BJ (cell line): ENCODE measurements at regions not wholly inside any gene's neighbourhood (a gene's known extent, or its start where the extent isn't known, plus 50 kb on each side); places are given as distances from the start of the nearest gene placed in this dataset.

Experiments
- CTCF ChIA-PET: fragments of 350-600 bp; formaldehyde crosslinking; extraction: SDS; loops from one replicate; lab custom pipeline; 2021; ENCODE audit warnings: antibody characterized with exemption, inconsistent platforms; lab: Yijun Ruan, JAX
- POLR2A ChIA-PET: fragments of 300-600 bp; sonication (Branson Sonifier 250); formaldehyde crosslinking; extraction: SDS; loops from one replicate; lab custom pipeline; 2021; ENCODE audit warnings: antibody characterized with exemption; lab: Charles Lee
- DNase-seq: peaks from one replicate; pipeline ENCODE4 v3.0.0-alpha.2; 2011; ENCODE audit warnings: low read depth
- H3K27me3 ChIP-seq: 2 replicates; pipeline ENCODE4 v1.6.0; 2011; ENCODE audit warnings: low read length; ENCODE audit not compliant: control insufficient read depth, insufficient read depth
- H3K36me3 ChIP-seq: 2 replicates; pipeline ENCODE4 v1.5.1; 2011; ENCODE audit warnings: low read length; ENCODE audit not compliant: control insufficient read depth, insufficient read depth
- H3K4me3 ChIP-seq: 2 replicates; pipeline ENCODE4 v1.5.1; 2011; ENCODE audit warnings: low read depth, mild to moderate bottlenecking, control low read depth, low read length
- TF ChIP-seq, protein P1 (sequence below): IDR thresholded peaks from 2 replicates; pipeline ENCODE4 v1.5.1; 2011; ENCODE audit warnings: low read depth, mild to moderate bottlenecking, control low read depth, inconsistent platforms, low read length, moderate library complexity; ENCODE audit not compliant: insufficient read depth

DNA sequence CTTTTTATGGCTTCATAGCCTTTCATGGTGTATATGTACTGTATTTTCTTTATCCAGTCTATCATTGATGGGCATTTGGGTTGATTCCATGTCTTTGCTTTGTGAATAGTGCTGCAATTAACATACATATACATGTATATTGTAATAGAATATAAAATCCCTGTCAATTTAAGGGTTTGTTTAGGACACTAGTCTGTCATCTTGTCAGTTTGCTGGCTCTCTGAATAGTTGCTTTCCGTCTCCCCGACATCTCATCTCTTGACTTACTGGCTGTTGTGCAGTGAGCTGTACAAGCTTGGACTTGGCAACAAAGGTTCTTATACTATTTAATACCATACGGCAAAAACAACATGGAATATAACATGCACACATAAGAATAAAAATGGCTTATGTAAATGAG is 1487.5 kb downstream of the LRRC4C start:
- Histone ChIP-seq H3K4me3 (no peak overlapping the region), H3K36me3 (no peaks in the 10 kb centered on the region), H3K27me3 (no peaks in the 10 kb centered on the region)
- no peak for DNase-seq
- TF ChIP-seq, protein P1, sequence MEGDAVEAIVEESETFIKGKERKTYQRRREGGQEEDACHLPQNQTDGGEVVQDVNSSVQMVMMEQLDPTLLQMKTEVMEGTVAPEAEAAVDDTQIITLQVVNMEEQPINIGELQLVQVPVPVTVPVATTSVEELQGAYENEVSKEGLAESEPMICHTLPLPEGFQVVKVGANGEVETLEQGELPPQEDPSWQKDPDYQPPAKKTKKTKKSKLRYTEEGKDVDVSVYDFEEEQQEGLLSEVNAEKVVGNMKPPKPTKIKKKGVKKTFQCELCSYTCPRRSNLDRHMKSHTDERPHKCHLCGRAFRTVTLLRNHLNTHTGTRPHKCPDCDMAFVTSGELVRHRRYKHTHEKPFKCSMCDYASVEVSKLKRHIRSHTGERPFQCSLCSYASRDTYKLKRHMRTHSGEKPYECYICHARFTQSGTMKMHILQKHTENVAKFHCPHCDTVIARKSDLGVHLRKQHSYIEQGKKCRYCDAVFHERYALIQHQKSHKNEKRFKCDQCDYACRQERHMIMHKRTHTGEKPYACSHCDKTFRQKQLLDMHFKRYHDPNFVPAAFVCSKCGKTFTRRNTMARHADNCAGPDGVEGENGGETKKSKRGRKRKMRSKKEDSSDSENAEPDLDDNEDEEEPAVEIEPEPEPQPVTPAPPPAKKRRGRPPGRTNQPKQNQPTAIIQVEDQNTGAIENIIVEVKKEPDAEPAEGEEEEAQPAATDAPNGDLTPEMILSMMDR: no peak
- POLR2A ChIA-PET: no interaction called here
- CTCF ChIA-PET: no interaction called here

DNA sequence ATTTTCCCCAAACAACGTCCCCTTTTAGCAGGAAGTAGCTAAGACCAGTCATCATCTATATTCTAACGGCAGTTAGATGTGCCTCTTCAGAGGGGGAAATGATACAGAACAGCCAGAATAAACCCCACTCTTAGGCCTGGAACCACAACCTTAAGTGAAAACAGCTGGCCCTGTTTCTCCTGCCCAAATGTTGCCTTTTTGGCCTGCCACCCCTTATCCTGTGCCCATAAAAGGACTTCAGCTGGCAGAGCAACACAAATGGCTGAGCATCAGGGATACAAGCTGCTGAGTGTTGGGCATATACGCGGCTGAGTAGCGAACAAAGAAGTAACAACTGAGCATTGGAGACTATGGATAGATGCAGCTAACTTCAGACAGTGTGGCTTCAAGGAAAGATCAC is 1491.4 kb downstream of the LRRC4C start:
- ChIA-PET CTCF (interaction anchor here (0.7 kb wide), 1 partner anchor 755 kb away, joined by 3 read pairs; no protein-coding TSS in a partner anchor), POLR2A (no interaction called here)
- Histone ChIP-seq H3K27me3 (no peaks in the 10 kb centered on the region), H3K36me3 (no peaks in the 10 kb centered on the region), H3K4me3 (no peak overlapping the region)
- TF ChIP-seq, protein P1: no peak
- no peak for DNase-seq

DNA sequence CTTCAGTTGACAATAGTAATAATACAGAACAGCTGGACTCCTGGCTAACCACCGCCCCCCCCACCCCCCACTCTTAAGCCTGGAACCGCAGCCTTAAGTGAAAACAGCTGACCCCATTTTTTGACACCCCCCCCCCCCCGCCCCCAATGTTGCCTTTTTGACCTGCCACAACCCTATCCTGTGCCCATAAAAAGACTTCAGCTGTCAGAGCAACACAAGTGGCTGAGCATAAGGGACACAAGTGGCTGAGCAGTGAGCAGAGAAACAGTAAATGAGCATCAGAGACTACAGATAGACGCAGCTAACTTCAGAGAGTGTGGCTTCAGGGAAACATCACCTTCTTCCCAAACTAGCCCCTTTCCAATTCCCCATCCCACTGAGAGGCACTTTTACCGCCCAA is 1493.8 kb downstream of the LRRC4C start:
- TF ChIP-seq, protein P1: no peak
- Histone ChIP-seq H3K4me3 (no peak overlapping the region), H3K27me3 (no peaks in the 10 kb centered on the region), H3K36me3 (no peaks in the 10 kb centered on the region)
- DNase-seq: no peak
- POLR2A ChIA-PET: no interaction called here
- CTCF ChIA-PET: no interaction called here

DNA sequence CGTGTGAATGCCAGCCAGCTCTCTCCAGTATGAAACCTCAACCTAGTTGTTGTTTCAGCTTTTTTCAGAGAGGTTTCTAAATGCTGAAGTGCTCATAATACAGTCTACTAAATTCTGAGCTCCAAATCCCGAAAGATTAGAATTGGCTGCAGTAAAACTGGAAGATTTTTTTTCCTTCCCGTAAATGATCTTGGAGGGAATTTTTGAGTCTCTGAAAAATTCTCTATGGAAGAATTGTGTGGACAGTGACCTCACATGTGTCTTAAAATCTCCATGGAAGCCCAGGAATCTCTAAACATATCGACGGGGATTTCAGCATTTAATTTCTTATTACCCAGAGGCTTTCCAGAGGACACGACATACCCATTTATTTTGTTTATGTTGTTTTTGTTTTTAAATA is 1499.2 kb downstream of the LRRC4C start:
- no peaks in the 10 kb centered on the region for H3K36me3 ChIP-seq
- TF ChIP-seq, protein P1: no peak
- CTCF ChIA-PET: no interaction called here
- H3K4me3 ChIP-seq: no peak overlapping the region
- DNase-seq: no peak
- POLR2A ChIA-PET: no interaction called here
- no peaks in the 10 kb centered on the region for H3K27me3 ChIP-seq

DNA sequence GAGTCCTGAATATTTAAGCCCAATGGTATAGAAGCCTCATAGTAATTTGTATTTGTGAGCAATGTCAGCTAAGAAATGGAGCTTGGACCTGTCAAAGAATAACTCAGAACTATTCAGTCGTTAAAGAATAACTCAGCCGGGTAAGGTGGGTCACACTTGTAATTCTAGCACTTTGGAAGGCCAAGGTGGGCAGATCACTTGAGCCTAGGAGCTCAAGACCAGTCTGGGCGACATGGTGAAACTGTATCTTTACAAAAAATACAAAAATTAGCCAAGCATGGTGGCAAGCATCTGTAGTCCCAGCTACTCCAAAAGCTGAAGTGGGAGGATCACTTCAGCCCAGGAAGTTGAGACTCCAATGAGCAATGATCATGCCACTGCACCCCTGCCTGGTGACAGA is 1526.5 kb downstream of the LRRC4C start:
- no peaks in the 10 kb centered on the region for H3K36me3 ChIP-seq
- ChIA-PET CTCF (no interaction called here), POLR2A (no interaction called here)
- TF ChIP-seq, protein P1: no peak
- no peak for DNase-seq
- no peak overlapping the region for H3K4me3 ChIP-seq
- no peaks in the 10 kb centered on the region for H3K27me3 ChIP-seq
